GM19463 (cell line): ENCODE measurements at regions not wholly inside any gene's neighbourhood (a gene's known extent, or its start where the extent isn't known, plus 50 kb on each side); places are given as distances from the start of the nearest gene placed in this dataset.

Experiments used
- ATAC-seq: cut with Tn5 transposase; IDR thresholded peaks from one replicate; pipeline ENCODE4 v1.9.1; 2021; ENCODE audit warnings: mild to moderate bottlenecking, moderate library complexity; ENCODE audit not compliant: unreplicated experiment

GRCh38 chr12:66045506-66045905 lies 85.0 kb downstream of the LLPH start:
- ATAC-seq: no peak

- ATAC-seq: no peak
Measured at GRCh38 chr12:66044731-66045130, 85.8 kb downstream of the LLPH start.

GRCh38 chr12:66043035-66043434 lies 87.5 kb downstream of the LLPH start:
- no peak for ATAC-seq

GRCh38 chr12:66041651-66042363 lies 88.7 kb downstream of the LLPH start:
- ATAC-seq: no peak

- no peak for ATAC-seq
Measured at GRCh38 chr12:66036317-66036716, 94.2 kb downstream of the LLPH start.

GRCh38 chr12:66035288-66035966 lies 95.1 kb downstream of the LLPH start:
- ATAC-seq: no peak

- ATAC-seq: no peak
Measured at GRCh38 chr12:66033151-66033550, 97.4 kb downstream of the LLPH start.

GRCh38 chr12:66032739-66033138 lies 97.8 kb downstream of the LLPH start:
- ATAC-seq: no peak

GRCh38 chr12:66030217-66030781 lies 100.3 kb downstream of the LLPH start:
- no peak for ATAC-seq

- no peak for ATAC-seq
Measured at GRCh38 chr12:66028390-66028789, 102.2 kb downstream of the LLPH start.

GRCh38 chr12:66025477-66025876 lies 105.1 kb downstream of the LLPH start:
- ATAC-seq: no peak

GRCh38 chr12:66024949-66025348 lies 105.6 kb downstream of the LLPH start:
- ATAC-seq: no peak

- ATAC-seq: no peak
Measured at GRCh38 chr12:66020481-66020880, 110.1 kb downstream of the LLPH start.

GRCh38 chr12:66017736-66018135 lies 112.8 kb downstream of the LLPH start:
- ATAC-seq: no peak
